C4-2B (cell line): ENCODE measurements at regions not wholly inside any gene's neighbourhood (a gene's known extent, or its start where the extent isn't known, plus 50 kb on each side); places are given as distances from the start of the nearest gene placed in this dataset.

Experiments
- ZFX ChIP-seq: fragments of 450-650 bp; IDR thresholded peaks from 2 replicates; pipeline ENCODE4 v1.6.1; 2017
- TF ChIP-seq, protein P1 (sequence below): fragments of 450-650 bp; conservative IDR thresholded peaks from 2 replicates; pipeline ENCODE4 v1.5.1; 2017; ENCODE audit warnings: mild to moderate bottlenecking

DNA sequence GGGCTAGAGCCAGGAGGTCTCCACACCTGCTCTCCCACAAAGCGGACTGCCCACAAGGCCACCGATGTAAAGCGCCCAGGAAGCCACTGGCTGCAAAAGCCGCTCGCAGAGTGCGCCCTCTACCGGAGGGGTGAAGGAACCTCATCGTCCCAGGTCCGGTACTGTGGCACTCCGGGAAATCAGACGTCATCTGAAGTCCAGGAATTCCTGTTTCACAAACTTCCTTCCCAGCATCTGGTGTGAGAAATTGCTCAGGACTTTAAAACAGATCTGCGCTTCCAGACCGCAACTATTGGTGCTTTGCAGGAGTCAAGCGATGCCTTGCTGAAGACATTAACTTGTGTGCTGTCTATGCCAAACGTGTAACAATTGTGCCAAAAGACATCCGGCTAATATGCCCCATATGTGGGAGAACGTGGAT, 115.1 kb upstream of the ARID1B start:
- TF ChIP-seq, protein P1, sequence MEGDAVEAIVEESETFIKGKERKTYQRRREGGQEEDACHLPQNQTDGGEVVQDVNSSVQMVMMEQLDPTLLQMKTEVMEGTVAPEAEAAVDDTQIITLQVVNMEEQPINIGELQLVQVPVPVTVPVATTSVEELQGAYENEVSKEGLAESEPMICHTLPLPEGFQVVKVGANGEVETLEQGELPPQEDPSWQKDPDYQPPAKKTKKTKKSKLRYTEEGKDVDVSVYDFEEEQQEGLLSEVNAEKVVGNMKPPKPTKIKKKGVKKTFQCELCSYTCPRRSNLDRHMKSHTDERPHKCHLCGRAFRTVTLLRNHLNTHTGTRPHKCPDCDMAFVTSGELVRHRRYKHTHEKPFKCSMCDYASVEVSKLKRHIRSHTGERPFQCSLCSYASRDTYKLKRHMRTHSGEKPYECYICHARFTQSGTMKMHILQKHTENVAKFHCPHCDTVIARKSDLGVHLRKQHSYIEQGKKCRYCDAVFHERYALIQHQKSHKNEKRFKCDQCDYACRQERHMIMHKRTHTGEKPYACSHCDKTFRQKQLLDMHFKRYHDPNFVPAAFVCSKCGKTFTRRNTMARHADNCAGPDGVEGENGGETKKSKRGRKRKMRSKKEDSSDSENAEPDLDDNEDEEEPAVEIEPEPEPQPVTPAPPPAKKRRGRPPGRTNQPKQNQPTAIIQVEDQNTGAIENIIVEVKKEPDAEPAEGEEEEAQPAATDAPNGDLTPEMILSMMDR, result peak; percentile 92
- no peak for TF ChIP-seq ZFX
